Urinary bladder (tissue), 3 donors: ENCODE measurements at regions not wholly inside any gene's neighbourhood (a gene's known extent, or its start where the extent isn't known, plus 50 kb on each side); places are given as distances from the start of the nearest gene placed in this dataset.

Experiments
- DNase-seq: peaks from one replicate; pipeline ENCODE4 v3.0.0-alpha.2; 2015; ENCODE audit errors: extremely low spot score
- H3K27ac ChIP-seq: one replicate; pipeline ENCODE4 v1.5.1; 2013; ENCODE audit warnings: low read depth, mild to moderate bottlenecking, moderate library complexity
- H3K36me3 ChIP-seq: one replicate; pipeline ENCODE4 v1.6.1; 2013; ENCODE audit warnings: mild to moderate bottlenecking, moderate library complexity; ENCODE audit not compliant: insufficient read depth
- H3K4me1 ChIP-seq: one replicate; pipeline ENCODE4 v1.6.1; 2013; ENCODE audit warnings: mild to moderate bottlenecking, moderate library complexity; ENCODE audit not compliant: insufficient read depth
- H3K4me3 ChIP-seq: one replicate; pipeline ENCODE4 v1.5.1; 2013; ENCODE audit warnings: low read depth, low read length
- WGBS: extraction: QIAGEN DNeasy Blood & Tissue Kit; methylation state at CpG from one replicate; pipeline ENCODE4 v1.1.7; 2013; 5-methylcytosine and 5-hydroxymethylcytosine counted together
- donor health status: healthy with polysubstance abuse.
- donor health status: healthy.

- no peak overlapping the region for H3K4me3 ChIP-seq
- no peaks in the 10 kb centered on the region for H3K36me3 ChIP-seq
- WGBS, result 90% methylated on average over 25 of the region's 25 CpGs
- peak overlapping the region; percentile 26 for H3K27ac ChIP-seq
- no peak for DNase-seq
- H3K4me1 ChIP-seq, result no peaks in the 10 kb centered on the region
These were observed 150.2 kb downstream of the SMAD6 start for GRCh38 chr15:66852064-66852905.

- H3K4me1 ChIP-seq, result no peaks in the 10 kb centered on the region
- no peak overlapping the region for H3K27ac ChIP-seq
- WGBS, result 91% methylated on average over 23 of the region's 23 CpGs
- no peak for DNase-seq
- H3K4me3 ChIP-seq, result no peak overlapping the region
- no peaks in the 10 kb centered on the region for H3K36me3 ChIP-seq
These were observed 152.3 kb downstream of the SMAD6 start for GRCh38 chr15:66854012-66854965.

- Histone ChIP-seq H3K27ac (no peak overlapping the region), H3K36me3 (no peaks in the 10 kb centered on the region), H3K4me1 (no peaks in the 10 kb centered on the region), H3K4me3 (no peak overlapping the region)
- no peak for DNase-seq
- 43% methylated on average over 1 of the region's 1 CpG for WGBS
These were observed 153.0 kb downstream of the SMAD6 start for GRCh38 chr15:66855041-66855440.

GRCh38 chr15:66857694-66858093 lies 155.7 kb downstream of the SMAD6 start:
- no peak for DNase-seq
- H3K4me3 ChIP-seq, result no peak overlapping the region
- H3K4me1 ChIP-seq, result no peaks in the 10 kb centered on the region
- no peaks in the 10 kb centered on the region for H3K36me3 ChIP-seq
- no peak overlapping the region for H3K27ac ChIP-seq

GRCh38 chr15:66858423-66859207 lies 156.6 kb downstream of the SMAD6 start:
- H3K36me3 ChIP-seq, result no peaks in the 10 kb centered on the region
- H3K4me3 ChIP-seq, result no peak overlapping the region
- no peaks in the 10 kb centered on the region for H3K4me1 ChIP-seq
- no peak overlapping the region for H3K27ac ChIP-seq
- no peak for DNase-seq
- 78% methylated on average over 7 of the region's 7 CpGs for WGBS

GRCh38 chr15:66859688-66860253 lies 157.7 kb downstream of the SMAD6 start:
- Histone ChIP-seq H3K4me1 (no peaks in the 10 kb centered on the region), H3K4me3 (no peak overlapping the region), H3K36me3 (no peaks in the 10 kb centered on the region), H3K27ac (no peak overlapping the region)
- 87% methylated on average over 8 of the region's 8 CpGs for WGBS
- DNase-seq, result no peak

- Histone ChIP-seq H3K4me1 (no peaks in the 10 kb centered on the region), H3K27ac (no peak overlapping the region), H3K4me3 (no peak overlapping the region), H3K36me3 (no peaks in the 10 kb centered on the region)
- DNase-seq, result no peak
- WGBS, result 92% methylated on average over 3 of the region's 3 CpGs
These were observed 158.8 kb downstream of the SMAD6 start for GRCh38 chr15:66860844-66861243.

- 83% methylated on average over 10 of the region's 10 CpGs for WGBS
- no peak for DNase-seq
- H3K4me1 ChIP-seq, result no peaks in the 10 kb centered on the region
These were observed 160.3 kb downstream of the SMAD6 start for GRCh38 chr15:66862111-66862939.

GRCh38 chr15:66862940-66863335 lies 160.9 kb downstream of the SMAD6 start:
- H3K36me3 ChIP-seq, result no peaks in the 10 kb centered on the region
- no peak overlapping the region for H3K27ac ChIP-seq
- 4% methylated on average over 9 of the region's 9 CpGs for WGBS
- no peak overlapping the region for H3K4me3 ChIP-seq
- DNase-seq, result no peak
- no peaks in the 10 kb centered on the region for H3K4me1 ChIP-seq

More at GRCh38 chr15:66862111-66862939, 160.3 kb downstream of the SMAD6 start:
- no peaks in the 10 kb centered on the region for H3K36me3 ChIP-seq
- no peak overlapping the region for H3K4me3 ChIP-seq
- H3K27ac ChIP-seq, result no peak overlapping the region

GRCh38 chr15:66863390-66864085 lies 161.5 kb downstream of the SMAD6 start:
- WGBS, result 86% methylated on average over 2 of the region's 2 CpGs
- no peaks in the 10 kb centered on the region for H3K36me3 ChIP-seq
- H3K27ac ChIP-seq, result no peak overlapping the region
- H3K4me1 ChIP-seq, result no peaks in the 10 kb centered on the region
- no peak for DNase-seq
- no peak overlapping the region for H3K4me3 ChIP-seq

- no peak overlapping the region for H3K27ac ChIP-seq
- DNase-seq, result no peak
- H3K36me3 ChIP-seq, result no peaks in the 10 kb centered on the region
- no peak overlapping the region for H3K4me3 ChIP-seq
- no peaks in the 10 kb centered on the region for H3K4me1 ChIP-seq
- 94% methylated on average over 9 of the region's 9 CpGs for WGBS
These were observed 162.2 kb downstream of the SMAD6 start for GRCh38 chr15:66864086-66864830.
